ENCODE measurements at regions not wholly inside any gene's neighbourhood (a gene's known extent, or its start where the extent isn't known, plus 50 kb on each side); places are given as distances from the start of the nearest gene placed in this dataset.

GRCh38 chr19:30712431-30713337 lies 340.5 kb downstream of the ZNF536 start:
- peaks cover 0 to 5% of the 10 kb centered on the region in 2 donors for H3K27me3 ChIP-seq (ENCODE audit: control insufficient read depth in 1 of 2, insufficient read depth in 2 of 2, low read length in 2 of 2)
- no peak overlapping the region for H3K9ac ChIP-seq (ENCODE audit: low read depth in 1 of 2, low read length in 2 of 2)
- H3K4me1 ChIP-seq (ENCODE audit: control insufficient read depth in 1 of 2, insufficient read depth in 2 of 2, low read length in 2 of 2), result no peaks in the 10 kb centered on the region
- no peaks in the 10 kb centered on the region for H3K36me3 ChIP-seq (ENCODE audit: control insufficient read depth in 1 of 2, insufficient read depth in 2 of 2, low read length in 2 of 2)
- no peak overlapping the region for H3K27ac ChIP-seq (ENCODE audit: low read depth, low read length)
- H3K4me3 ChIP-seq (ENCODE audit: low read depth in 1 of 2, low read length in 2 of 2), result no peak overlapping the region
- no peaks in the 10 kb centered on the region for H3K9me3 ChIP-seq (ENCODE audit: control insufficient read depth in 1 of 2, low read length in 2 of 2)

GRCh38 chr19:30711826-30712225 lies 339.6 kb downstream of the ZNF536 start:
- Histone ChIP-seq H3K27me3 (ENCODE audit: control insufficient read depth in 1 of 2, insufficient read depth in 2 of 2, low read length in 2 of 2) (peaks cover 0 to 5% of the 10 kb centered on the region in 2 donors), H3K9ac (ENCODE audit: low read depth in 1 of 2, low read length in 2 of 2) (no peak overlapping the region), H3K36me3 (ENCODE audit: control insufficient read depth in 1 of 2, insufficient read depth in 2 of 2, low read length in 2 of 2) (no peaks in the 10 kb centered on the region), H3K4me3 (ENCODE audit: low read depth in 1 of 2, low read length in 2 of 2) (no peak overlapping the region), H3K9me3 (ENCODE audit: control insufficient read depth in 1 of 2, low read length in 2 of 2) (no peaks in the 10 kb centered on the region), H3K27ac (ENCODE audit: low read depth, low read length) (no peak overlapping the region), H3K4me1 (ENCODE audit: control insufficient read depth in 1 of 2, insufficient read depth in 2 of 2, low read length in 2 of 2) (no peaks in the 10 kb centered on the region)

GRCh38 chr19:30711296-30711695 lies 339.1 kb downstream of the ZNF536 start:
- no peak overlapping the region for H3K4me3 ChIP-seq (ENCODE audit: low read depth in 1 of 2, low read length in 2 of 2)
- no peak overlapping the region for H3K27ac ChIP-seq (ENCODE audit: low read depth, low read length)
- H3K4me1 ChIP-seq (ENCODE audit: control insufficient read depth in 1 of 2, insufficient read depth in 2 of 2, low read length in 2 of 2), result no peaks in the 10 kb centered on the region
- H3K27me3 ChIP-seq (ENCODE audit: control insufficient read depth in 1 of 2, insufficient read depth in 2 of 2, low read length in 2 of 2), result peaks cover 0 to 5% of the 10 kb centered on the region in 2 donors
- no peak overlapping the region for H3K9ac ChIP-seq (ENCODE audit: low read depth in 1 of 2, low read length in 2 of 2)
- H3K36me3 ChIP-seq (ENCODE audit: control insufficient read depth in 1 of 2, insufficient read depth in 2 of 2, low read length in 2 of 2), result no peaks in the 10 kb centered on the region
- no peaks in the 10 kb centered on the region for H3K9me3 ChIP-seq (ENCODE audit: control insufficient read depth in 1 of 2, low read length in 2 of 2)

DNA sequence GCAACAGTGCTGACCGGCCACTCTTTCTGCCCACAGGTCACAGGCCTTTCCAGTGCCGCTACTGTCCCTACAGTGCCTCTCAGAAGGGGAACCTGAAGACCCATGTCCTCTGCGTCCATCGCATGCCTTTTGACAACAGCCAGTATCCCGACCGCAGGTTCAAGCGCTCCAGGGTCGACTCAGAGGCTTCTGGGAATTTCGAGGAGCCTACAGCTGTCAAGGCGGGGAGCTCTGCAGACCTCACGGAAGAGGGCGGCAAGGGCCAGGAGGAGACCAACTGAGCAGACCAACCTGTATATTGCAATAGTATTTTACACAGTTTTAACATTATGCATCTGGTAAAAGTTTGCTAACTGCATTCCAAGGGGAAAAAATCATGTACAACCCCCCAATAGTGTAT lies 338.5 kb downstream of the ZNF536 start:
- Histone ChIP-seq H3K36me3 (ENCODE audit: control insufficient read depth in 1 of 2, insufficient read depth in 2 of 2, low read length in 2 of 2) (no peaks in the 10 kb centered on the region), H3K9me3 (ENCODE audit: control insufficient read depth in 1 of 2, low read length in 2 of 2) (no peaks in the 10 kb centered on the region), H3K4me1 (ENCODE audit: control insufficient read depth in 1 of 2, insufficient read depth in 2 of 2, low read length in 2 of 2) (no peaks in the 10 kb centered on the region), H3K4me3 (ENCODE audit: low read depth in 1 of 2, low read length in 2 of 2) (no peak overlapping the region), H3K27me3 (ENCODE audit: control insufficient read depth in 1 of 2, insufficient read depth in 2 of 2, low read length in 2 of 2) (peaks cover 0 to 5% of the 10 kb centered on the region in 2 donors), H3K27ac (ENCODE audit: low read depth, low read length) (no peak overlapping the region), H3K9ac (ENCODE audit: low read depth in 1 of 2, low read length in 2 of 2) (no peak overlapping the region)

- Histone ChIP-seq H3K4me1 (ENCODE audit: control insufficient read depth in 1 of 2, insufficient read depth in 2 of 2, low read length in 2 of 2) (no peaks in the 10 kb centered on the region), H3K36me3 (ENCODE audit: control insufficient read depth in 1 of 2, insufficient read depth in 2 of 2, low read length in 2 of 2) (no peaks in the 10 kb centered on the region), H3K27ac (ENCODE audit: low read depth, low read length) (no peak overlapping the region), H3K27me3 (ENCODE audit: control insufficient read depth in 1 of 2, insufficient read depth in 2 of 2, low read length in 2 of 2) (peaks cover 0 to 5% of the 10 kb centered on the region in 2 donors), H3K4me3 (ENCODE audit: low read depth in 1 of 2, low read length in 2 of 2) (no peak overlapping the region), H3K9me3 (ENCODE audit: control insufficient read depth in 1 of 2, low read length in 2 of 2) (no peaks in the 10 kb centered on the region), H3K9ac (ENCODE audit: low read depth in 1 of 2, low read length in 2 of 2) (no peak overlapping the region)
Measured at GRCh38 chr19:30708416-30709178, 336.4 kb downstream of the ZNF536 start.

- no peaks in the 10 kb centered on the region for H3K36me3 ChIP-seq (ENCODE audit: control insufficient read depth in 1 of 2, insufficient read depth in 2 of 2, low read length in 2 of 2)
- no peaks in the 10 kb centered on the region for H3K27me3 ChIP-seq (ENCODE audit: control insufficient read depth in 1 of 2, insufficient read depth in 2 of 2, low read length in 2 of 2)
Measured at GRCh38 chr19:30704771-30705330, 332.7 kb downstream of the ZNF536 start.

DNA sequence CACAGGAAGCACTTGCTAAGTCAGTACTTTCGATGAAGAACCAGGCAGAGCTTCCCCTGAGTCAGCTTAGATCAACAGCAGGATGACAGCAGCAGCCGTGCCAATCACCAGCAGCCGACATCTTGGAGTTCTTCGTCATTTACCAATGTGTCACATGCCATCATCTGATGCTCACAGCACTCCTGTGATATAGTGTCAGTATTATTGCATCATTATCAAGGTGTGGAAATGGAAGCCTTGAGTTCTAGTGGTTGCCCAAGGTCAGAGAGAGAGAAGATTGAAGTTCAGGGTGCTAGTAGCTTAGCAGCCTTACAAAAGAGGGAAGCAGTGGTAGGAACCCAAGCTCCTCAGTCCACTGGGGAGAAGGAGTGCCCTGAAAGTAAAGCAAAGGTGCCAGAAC lies 331.5 kb downstream of the ZNF536 start:
- no peaks in the 10 kb centered on the region for H3K9me3 ChIP-seq (ENCODE audit: control insufficient read depth in 1 of 2, low read length in 2 of 2)
- H3K27me3 ChIP-seq (ENCODE audit: control insufficient read depth in 1 of 2, insufficient read depth in 2 of 2, low read length in 2 of 2), result no peaks in the 10 kb centered on the region
- H3K36me3 ChIP-seq (ENCODE audit: control insufficient read depth in 1 of 2, insufficient read depth in 2 of 2, low read length in 2 of 2), result no peaks in the 10 kb centered on the region
- no peak overlapping the region for H3K27ac ChIP-seq (ENCODE audit: low read depth, low read length)
- no peak overlapping the region for H3K4me3 ChIP-seq (ENCODE audit: low read depth in 1 of 2, low read length in 2 of 2)
- H3K9ac ChIP-seq (ENCODE audit: low read depth in 1 of 2, low read length in 2 of 2), result no peak overlapping the region
- H3K4me1 ChIP-seq (ENCODE audit: control insufficient read depth in 1 of 2, insufficient read depth in 2 of 2, low read length in 2 of 2), result no peaks in the 10 kb centered on the region

More at GRCh38 chr19:30704771-30705330, 332.7 kb downstream of the ZNF536 start:
- no peak overlapping the region for H3K9ac ChIP-seq (ENCODE audit: low read depth in 1 of 2, low read length in 2 of 2)
- H3K4me3 ChIP-seq (ENCODE audit: low read depth in 1 of 2, low read length in 2 of 2), result no peak overlapping the region
- no peaks in the 10 kb centered on the region for H3K9me3 ChIP-seq (ENCODE audit: control insufficient read depth in 1 of 2, low read length in 2 of 2)
- no peaks in the 10 kb centered on the region for H3K4me1 ChIP-seq (ENCODE audit: control insufficient read depth in 1 of 2, insufficient read depth in 2 of 2, low read length in 2 of 2)
- H3K27ac ChIP-seq (ENCODE audit: low read depth, low read length), result no peak overlapping the region

DNA sequence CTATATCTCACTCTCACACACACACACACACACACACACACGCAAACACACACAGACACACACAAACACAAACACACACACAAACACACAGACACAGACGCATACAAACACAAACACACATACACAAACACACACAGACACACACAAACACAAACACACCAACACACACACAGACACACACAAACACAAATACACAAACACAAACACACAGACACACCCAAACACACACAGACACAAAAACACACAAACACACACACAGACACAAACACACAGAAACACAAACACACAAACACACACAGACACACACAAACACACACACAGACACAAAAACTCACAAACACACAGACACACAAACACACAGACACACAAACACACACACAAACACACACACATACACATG lies 329.0 kb downstream of the ZNF536 start:
- Histone ChIP-seq H3K27me3 (ENCODE audit: control insufficient read depth in 1 of 2, insufficient read depth in 2 of 2, low read length in 2 of 2) (no peaks in the 10 kb centered on the region), H3K9ac (ENCODE audit: low read depth in 1 of 2, low read length in 2 of 2) (no peak overlapping the region), H3K9me3 (ENCODE audit: control insufficient read depth in 1 of 2, low read length in 2 of 2) (no peaks in the 10 kb centered on the region), H3K27ac (ENCODE audit: low read depth, low read length) (no peak overlapping the region), H3K36me3 (ENCODE audit: control insufficient read depth in 1 of 2, insufficient read depth in 2 of 2, low read length in 2 of 2) (no peaks in the 10 kb centered on the region), H3K4me3 (ENCODE audit: low read depth in 1 of 2, low read length in 2 of 2) (no peak overlapping the region), H3K4me1 (ENCODE audit: control insufficient read depth in 1 of 2, insufficient read depth in 2 of 2, low read length in 2 of 2) (no peaks in the 10 kb centered on the region)

DNA sequence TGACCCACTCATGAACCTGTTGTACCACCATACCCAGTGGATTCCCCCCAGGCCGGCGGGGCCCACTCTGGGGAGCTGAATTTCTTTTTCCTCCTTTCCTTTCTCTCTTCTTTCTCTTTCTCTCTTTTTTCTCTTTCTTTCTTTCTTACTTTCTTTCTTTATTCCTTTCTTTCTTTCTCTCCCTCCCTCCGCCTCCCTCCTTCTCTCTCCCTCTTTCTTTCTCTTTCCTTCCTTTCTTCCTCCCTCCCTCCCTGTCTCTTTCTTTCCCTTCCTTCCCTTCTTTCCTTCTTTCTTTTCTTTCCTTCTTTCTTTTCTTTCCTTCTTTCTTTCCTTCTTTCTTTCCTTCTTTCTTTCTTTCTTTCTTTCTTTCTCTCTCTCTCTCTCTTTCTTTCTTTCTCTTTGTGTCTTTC lies 327.7 kb downstream of the ZNF536 start:
- no peaks in the 10 kb centered on the region for H3K36me3 ChIP-seq (ENCODE audit: control insufficient read depth in 1 of 2, insufficient read depth in 2 of 2, low read length in 2 of 2)
- no peaks in the 10 kb centered on the region for H3K27me3 ChIP-seq (ENCODE audit: control insufficient read depth in 1 of 2, insufficient read depth in 2 of 2, low read length in 2 of 2)
- no peaks in the 10 kb centered on the region for H3K4me1 ChIP-seq (ENCODE audit: control insufficient read depth in 1 of 2, insufficient read depth in 2 of 2, low read length in 2 of 2)
- no peaks in the 10 kb centered on the region for H3K9me3 ChIP-seq (ENCODE audit: control insufficient read depth in 1 of 2, low read length in 2 of 2)
- H3K4me3 ChIP-seq (ENCODE audit: low read depth in 1 of 2, low read length in 2 of 2), result no peak overlapping the region
- H3K9ac ChIP-seq (ENCODE audit: low read depth in 1 of 2, low read length in 2 of 2), result no peak overlapping the region
- no peak overlapping the region for H3K27ac ChIP-seq (ENCODE audit: low read depth, low read length)

- Histone ChIP-seq H3K4me1 (ENCODE audit: control insufficient read depth in 1 of 2, insufficient read depth in 2 of 2, low read length in 2 of 2) (no peaks in the 10 kb centered on the region), H3K4me3 (ENCODE audit: low read depth in 1 of 2, low read length in 2 of 2) (no peak overlapping the region), H3K36me3 (ENCODE audit: control insufficient read depth in 1 of 2, insufficient read depth in 2 of 2, low read length in 2 of 2) (no peaks in the 10 kb centered on the region), H3K9ac (ENCODE audit: low read depth in 1 of 2, low read length in 2 of 2) (no peak overlapping the region), H3K27me3 (ENCODE audit: control insufficient read depth in 1 of 2, insufficient read depth in 2 of 2, low read length in 2 of 2) (peaks cover under 1 to 7% of the 10 kb centered on the region in 2 donors), H3K27ac (ENCODE audit: low read depth, low read length) (no peak overlapping the region), H3K9me3 (ENCODE audit: control insufficient read depth in 1 of 2, low read length in 2 of 2) (no peaks in the 10 kb centered on the region)
Measured at GRCh38 chr19:30696514-30696913, 324.3 kb downstream of the ZNF536 start.
